Activated T-cell treated with anti-CD3 and anti-CD28 coated beads, Interleukin-2, amount 50 U/mL, for 4 hours (primary cell): ENCODE measurements at regions not wholly inside any gene's neighbourhood (a gene's known extent, or its start where the extent isn't known, plus 50 kb on each side); places are given as distances from the start of the nearest gene placed in this dataset.
A peak's percentile ranks its signal among the peaks of the same experiment; 100 is the strongest.

Experiments
- ATAC-seq, 2 donors: fragments of 200-7000 bp; cut with Tn5 transposase; one replicate each; pipeline ENCODE4 v1.10.0; 2021
- DNase-seq: peaks from one replicate; pipeline ENCODE4 v3.0.0-alpha.2; 2020
- H3K27me3 Mint-ChIP-seq: one replicate; pipeline ENCODE4 v1.8.0; 2021; ENCODE audit warnings: low read depth, mixed read lengths
- H3K36me3 Mint-ChIP-seq: one replicate; pipeline ENCODE4 v1.8.0; 2022; ENCODE audit warnings: mixed read lengths; ENCODE audit not compliant: insufficient read depth
- H3K4me1 Mint-ChIP-seq: one replicate; pipeline ENCODE4 v1.8.0; 2021; ENCODE audit warnings: low read depth, mixed read lengths
- H3K4me3 Mint-ChIP-seq: one replicate; pipeline ENCODE4 v1.8.0; 2021; ENCODE audit warnings: mild to moderate bottlenecking, moderate library complexity, mixed read lengths
- H3K9me3 Mint-ChIP-seq: one replicate; pipeline ENCODE4 v1.8.0; 2021; ENCODE audit warnings: mixed read lengths

GRCh38 chr7:142328551-142328950, 70.7 kb upstream of the PRSS58 start:
- ATAC-seq: no peak
- Mint-ChIP-seq H3K27me3 (peaks cover 20% of the 10 kb centered on the region), H3K4me3 (no peak overlapping the region), H3K4me1 (peaks cover 10% of the 10 kb centered on the region), H3K9me3 (no peaks in the 10 kb centered on the region), H3K36me3 (no peaks in the 10 kb centered on the region)
- no peak for DNase-seq

- H3K9me3 Mint-ChIP-seq: no peaks in the 10 kb centered on the region
- no peak for DNase-seq
- peak overlapping the region; percentile 59 for H3K4me3 Mint-ChIP-seq
- H3K27me3 Mint-ChIP-seq: peaks cover 22% of the 10 kb centered on the region
- H3K4me1 Mint-ChIP-seq: peaks cover 11% of the 10 kb centered on the region
- ATAC-seq: no peak
- H3K36me3 Mint-ChIP-seq: no peaks in the 10 kb centered on the region
These were observed 70.0 kb upstream of the PRSS58 start for GRCh38 chr7:142327628-142328405.

- DNase-seq (peak; percentile 37), ATAC-seq (peak; percentile 55 to 61)
- no peak overlapping the region for H3K4me3 Mint-ChIP-seq
- H3K27me3 Mint-ChIP-seq: peaks cover 15% of the 10 kb centered on the region
- peaks cover 16% of the 10 kb centered on the region for H3K4me1 Mint-ChIP-seq
- H3K9me3 Mint-ChIP-seq: no peaks in the 10 kb centered on the region
- H3K36me3 Mint-ChIP-seq: no peaks in the 10 kb centered on the region
These were observed 65.8 kb upstream of the PRSS58 start for GRCh38 chr7:142323706-142324105.

- H3K36me3 Mint-ChIP-seq: no peaks in the 10 kb centered on the region
- peak overlapping the region; percentile 59 for H3K4me3 Mint-ChIP-seq
- no peaks in the 10 kb centered on the region for H3K9me3 Mint-ChIP-seq
- no peak for DNase-seq
- ATAC-seq: no peak
- H3K27me3 Mint-ChIP-seq: peaks cover 13% of the 10 kb centered on the region
- H3K4me1 Mint-ChIP-seq: peaks cover 13% of the 10 kb centered on the region
These were observed 63.5 kb upstream of the PRSS58 start for GRCh38 chr7:142321391-142321790.

- DNase-seq: no peak
- H3K4me3 Mint-ChIP-seq: peak overlapping the region; percentile 59
These were observed 63.0 kb upstream of the PRSS58 start for GRCh38 chr7:142320883-142321282.

GRCh38 chr7:142319970-142320369, 62.1 kb upstream of the PRSS58 start:
- peaks cover 13% of the 10 kb centered on the region for H3K27me3 Mint-ChIP-seq
- no peaks in the 10 kb centered on the region for H3K9me3 Mint-ChIP-seq
- peak; percentile 29 for DNase-seq
- H3K4me1 Mint-ChIP-seq: peaks cover 13% of the 10 kb centered on the region
- no peaks in the 10 kb centered on the region for H3K36me3 Mint-ChIP-seq
- peak overlapping the region; percentile 76 for H3K4me3 Mint-ChIP-seq
- ATAC-seq: peak; percentile 64 to 68

More at GRCh38 chr7:142320883-142321282, 63.0 kb upstream of the PRSS58 start:
- H3K9me3 Mint-ChIP-seq: no peaks in the 10 kb centered on the region
- H3K4me1 Mint-ChIP-seq: peaks cover 13% of the 10 kb centered on the region
- no peak for ATAC-seq
- H3K36me3 Mint-ChIP-seq: no peaks in the 10 kb centered on the region
- H3K27me3 Mint-ChIP-seq: peaks cover 13% of the 10 kb centered on the region

GRCh38 chr7:142314281-142314680, 56.4 kb upstream of the PRSS58 start:
- Mint-ChIP-seq H3K27me3 (peaks cover 23% of the 10 kb centered on the region), H3K9me3 (no peaks in the 10 kb centered on the region)

GRCh38 chr7:142313528-142313927, 55.7 kb upstream of the PRSS58 start:
- DNase-seq (no peak), ATAC-seq (peak; percentile 48 to 77)
- peaks cover 22% of the 10 kb centered on the region for H3K27me3 Mint-ChIP-seq
- peaks cover 5% of the 10 kb centered on the region for H3K4me1 Mint-ChIP-seq
- H3K9me3 Mint-ChIP-seq: no peaks in the 10 kb centered on the region
- no peaks in the 10 kb centered on the region for H3K36me3 Mint-ChIP-seq
- peak overlapping the region; percentile 33 for H3K4me3 Mint-ChIP-seq

More at GRCh38 chr7:142314281-142314680, 56.4 kb upstream of the PRSS58 start:
- Mint-ChIP-seq H3K36me3 (no peaks in the 10 kb centered on the region), H3K4me1 (peaks cover 5% of the 10 kb centered on the region), H3K4me3 (no peak overlapping the region)
- ATAC-seq (no peak), DNase-seq (no peak)

GRCh38 chr7:142311876-142312275, 54.0 kb upstream of the PRSS58 start:
- H3K4me3 Mint-ChIP-seq: no peak overlapping the region
- peaks cover 22% of the 10 kb centered on the region for H3K27me3 Mint-ChIP-seq
- H3K4me1 Mint-ChIP-seq: peaks cover 5% of the 10 kb centered on the region
- no peaks in the 10 kb centered on the region for H3K36me3 Mint-ChIP-seq
- no peaks in the 10 kb centered on the region for H3K9me3 Mint-ChIP-seq
- ATAC-seq (no peak), DNase-seq (no peak)

- Mint-ChIP-seq H3K4me3 (peak overlapping the region; percentile 8), H3K9me3 (no peaks in the 10 kb centered on the region), H3K27me3 (peaks cover 19% of the 10 kb centered on the region), H3K36me3 (no peaks in the 10 kb centered on the region), H3K4me1 (peaks cover 9% of the 10 kb centered on the region)
- no peak for DNase-seq
- no peak for ATAC-seq
These were observed 51.1 kb upstream of the PRSS58 start for GRCh38 chr7:142308918-142309317.

- H3K4me3 Mint-ChIP-seq: peak overlapping the region; percentile 14
- H3K9me3 Mint-ChIP-seq: no peaks in the 10 kb centered on the region
- ATAC-seq (peak; percentile 30 to 36), DNase-seq (no peak)
- peaks cover 9% of the 10 kb centered on the region for H3K4me1 Mint-ChIP-seq
- H3K36me3 Mint-ChIP-seq: no peaks in the 10 kb centered on the region
- peaks cover 19% of the 10 kb centered on the region for H3K27me3 Mint-ChIP-seq
These were observed 50.5 kb upstream of the PRSS58 start for GRCh38 chr7:142308326-142308725.
